HFFc6 (cell line): ENCODE measurements at regions not wholly inside any gene's neighbourhood (a gene's known extent, or its start where the extent isn't known, plus 50 kb on each side); places are given as distances from the start of the nearest gene placed in this dataset.

Experiments
- DNase-seq: peaks from one replicate; pipeline ENCODE4 v3.0.0-alpha.2; 2018
- H3K27ac Mint-ChIP-seq: 2 replicates; pipeline ENCODE4 v1.8.0; 2020; ENCODE audit warnings: mild to moderate bottlenecking, mixed read lengths
- H3K27me3 Mint-ChIP-seq: 2 replicates; pipeline ENCODE4 v1.8.0; 2021; ENCODE audit warnings: mild to moderate bottlenecking, moderate library complexity, mixed read lengths; ENCODE audit not compliant: insufficient read depth
- H3K36me3 Mint-ChIP-seq: 2 replicates; pipeline ENCODE4 v1.8.0; 2021; ENCODE audit warnings: low read depth, mixed read lengths
- H3K4me1 Mint-ChIP-seq: 2 replicates; pipeline ENCODE4 v1.8.0; 2020; ENCODE audit warnings: low read depth, mixed read lengths
- H3K4me3 Mint-ChIP-seq: 2 replicates; pipeline ENCODE4 v1.8.0; 2020; ENCODE audit warnings: mild to moderate bottlenecking, moderate library complexity, mixed read lengths
- H3K9me3 Mint-ChIP-seq: 2 replicates; pipeline ENCODE4 v1.8.0; 2020; ENCODE audit warnings: mild to moderate bottlenecking, mixed read lengths
- CTCF ChIP-seq: fragments of 200-600 bp; sonication (generic); IDR thresholded peaks from 2 replicates; pipeline ENCODE4 v1.5.0; 2021; ENCODE audit warnings: antibody characterized with exemption, mild to moderate bottlenecking

DNA sequence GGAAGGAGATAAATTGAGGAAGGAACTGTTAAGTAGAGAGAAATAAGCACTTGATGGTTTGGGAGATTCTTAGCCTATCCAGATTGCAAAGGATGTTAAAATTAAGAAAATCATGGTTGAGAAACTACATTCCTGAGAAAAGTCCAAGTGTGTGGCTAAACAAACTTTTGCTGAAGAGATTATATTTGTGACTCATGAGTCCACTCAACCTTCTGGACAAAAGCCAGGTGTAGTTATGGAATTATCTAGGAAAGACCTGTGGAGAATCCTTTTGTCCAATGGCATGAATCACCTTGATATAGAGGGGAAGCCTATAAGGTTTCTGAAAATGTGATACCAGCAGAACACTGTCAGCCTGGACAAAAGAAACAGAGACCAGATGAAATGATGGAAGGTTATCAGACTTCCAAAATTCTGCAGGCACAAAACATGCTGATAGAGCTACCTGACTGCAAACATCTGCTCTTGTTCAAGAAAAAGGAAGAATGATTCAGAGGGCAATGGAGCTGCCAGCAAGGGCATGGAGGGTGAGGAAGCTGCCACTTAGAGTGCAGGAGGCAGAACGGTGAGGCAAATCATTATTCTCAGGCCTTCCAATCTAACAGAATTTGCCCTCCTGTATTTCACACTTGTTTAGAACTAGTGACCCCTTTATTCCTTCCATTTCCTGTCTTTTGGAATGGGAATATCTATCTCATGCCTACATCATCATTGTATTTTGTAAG, 300.6 kb upstream of the PRMT6 start:
- H3K27ac Mint-ChIP-seq, result no peak overlapping the region

DNA sequence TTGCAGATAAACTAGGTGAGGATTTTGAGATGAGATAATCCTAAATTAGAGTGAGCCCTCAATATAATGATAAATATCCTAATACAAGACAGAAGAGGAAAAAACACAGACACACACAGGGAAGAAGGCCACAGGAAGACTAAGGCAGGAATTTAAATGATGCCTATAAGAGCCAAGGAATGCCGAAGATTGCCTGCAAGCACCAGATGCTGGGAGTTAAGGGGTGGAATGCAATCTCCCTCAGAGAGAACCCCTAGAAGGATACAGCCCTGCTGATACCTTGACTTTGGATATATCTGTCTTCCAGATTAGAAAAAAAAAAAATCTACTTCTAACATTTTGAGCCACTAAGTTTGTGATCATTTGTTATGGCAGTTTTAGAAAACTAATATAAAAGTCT, 299.7 kb upstream of the PRMT6 start:
- Mint-ChIP-seq H3K27ac (no peak overlapping the region), H3K36me3 (no peaks in the 10 kb centered on the region), H3K9me3 (peaks cover 24% of the 10 kb centered on the region), H3K4me3 (no peak overlapping the region), H3K27me3 (no peaks in the 10 kb centered on the region), H3K4me1 (no peaks in the 10 kb centered on the region)
- DNase-seq, result no peak
- TF ChIP-seq CTCF, result no peak

More for the DNA sequence above, 300.6 kb upstream of the PRMT6 start:
- TF ChIP-seq CTCF, result no peak
- no peaks in the 10 kb centered on the region for H3K27me3 Mint-ChIP-seq
- no peaks in the 10 kb centered on the region for H3K36me3 Mint-ChIP-seq
- H3K9me3 Mint-ChIP-seq, result peaks cover 24% of the 10 kb centered on the region
- H3K4me3 Mint-ChIP-seq, result no peak overlapping the region
- no peak for DNase-seq
- no peaks in the 10 kb centered on the region for H3K4me1 Mint-ChIP-seq

DNA sequence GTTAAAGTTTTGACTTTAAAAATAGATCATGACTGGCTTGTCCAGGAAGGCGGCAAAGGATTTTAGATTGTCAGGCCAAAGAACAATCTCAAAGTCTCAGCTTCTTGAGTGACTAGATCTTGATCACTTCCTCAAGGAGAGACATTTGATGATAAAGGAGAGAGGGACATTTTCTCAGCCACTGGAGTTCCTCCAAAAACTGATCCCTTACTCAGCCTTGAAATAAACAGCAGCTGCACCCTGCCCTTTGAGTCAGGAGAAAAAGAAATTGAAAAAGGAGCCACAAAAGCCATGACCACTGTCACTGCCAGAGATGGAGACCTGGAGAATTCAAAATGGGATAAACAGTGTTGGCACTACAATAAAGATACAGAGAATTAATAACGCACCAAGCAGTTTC, 288.4 kb upstream of the PRMT6 start:
- no peak for DNase-seq
- Mint-ChIP-seq H3K27me3 (no peaks in the 10 kb centered on the region), H3K27ac (no peak overlapping the region)

GRCh38 chr1:106768501-106768900, 288.0 kb upstream of the PRMT6 start:
- H3K9me3 Mint-ChIP-seq, result peaks cover 10% of the 10 kb centered on the region
- no peaks in the 10 kb centered on the region for H3K27me3 Mint-ChIP-seq
- H3K36me3 Mint-ChIP-seq, result no peaks in the 10 kb centered on the region
- H3K4me3 Mint-ChIP-seq, result no peak overlapping the region
- no peak for TF ChIP-seq CTCF
- DNase-seq, result no peak
- no peak overlapping the region for H3K27ac Mint-ChIP-seq
- H3K4me1 Mint-ChIP-seq, result no peaks in the 10 kb centered on the region

More for the DNA sequence above, 288.4 kb upstream of the PRMT6 start:
- Mint-ChIP-seq H3K36me3 (no peaks in the 10 kb centered on the region), H3K4me1 (no peaks in the 10 kb centered on the region), H3K9me3 (peaks cover 6% of the 10 kb centered on the region), H3K4me3 (no peak overlapping the region)
- TF ChIP-seq CTCF, result no peak

- DNase-seq, result no peak
- Mint-ChIP-seq H3K9me3 (peaks cover 33% of the 10 kb centered on the region), H3K4me1 (no peaks in the 10 kb centered on the region), H3K4me3 (no peak overlapping the region), H3K36me3 (no peaks in the 10 kb centered on the region), H3K27me3 (no peaks in the 10 kb centered on the region), H3K27ac (no peak overlapping the region)
- TF ChIP-seq CTCF, result no peak
Measured at GRCh38 chr1:106773206-106773605, 283.3 kb upstream of the PRMT6 start.
